Suprapubic skin (tissue), 4 donors: ENCODE measurements at regions not wholly inside any gene's neighbourhood (a gene's known extent, or its start where the extent isn't known, plus 50 kb on each side); places are given as distances from the start of the nearest gene placed in this dataset.

Experiments used
- EP300 ChIP-seq: sonication (generic); formaldehyde crosslinking; IDR thresholded peaks from one replicate; pipeline ENCODE4 v1.6.1; 2017; ENCODE audit warnings: antibody characterized with exemption
- POLR2A ChIP-seq, 2 donors: fragments of 450-650 bp; IDR thresholded peaks; one replicate each; pipeline ENCODE4 v1.6.1; 2017; ENCODE audit warnings: antibody characterized with exemption in 2 of 2, mild to moderate bottlenecking in 2 of 2, moderate library complexity in 2 of 2
- POLR2AphosphoS5 ChIP-seq, 3 donors: sonication (generic); formaldehyde crosslinking; IDR thresholded peaks; one replicate each; pipeline ENCODE4 v1.6.1; 2017; ENCODE audit warnings: antibody characterized with exemption in 3 of 3
- TF ChIP-seq, protein P1 (sequence below), 2 donors: fragments of 200-600 bp in 1 of 2; fragments of 450-650 bp in 1 of 2; sonication (generic) in 1 of 2; IDR thresholded peaks; one replicate each; pipeline ENCODE4 v1.5.1; 2016 to 2019; ENCODE audit warnings: antibody characterized with exemption in 2 of 2, mild to moderate bottlenecking in 1 of 2, moderate library complexity in 1 of 2

DNA sequence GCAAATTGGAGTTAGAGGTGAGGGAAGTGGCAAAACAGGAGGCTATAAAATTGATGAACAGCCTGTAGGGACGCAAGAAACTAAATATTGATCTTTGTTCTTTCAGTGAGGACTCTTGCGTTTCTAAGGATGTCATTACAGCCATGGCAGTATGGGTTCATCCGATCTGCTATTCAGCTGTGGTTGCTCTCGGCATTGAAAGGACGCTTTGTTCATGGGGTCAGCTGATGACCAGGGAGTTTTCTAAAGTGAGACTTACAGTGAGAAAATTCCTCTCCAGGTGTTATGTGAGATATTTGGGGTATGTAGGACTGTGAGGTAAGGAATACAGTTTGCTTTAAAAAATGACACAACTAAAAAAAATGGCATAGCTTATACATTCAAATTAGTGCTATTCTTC, 52.7 kb upstream of the PELI1 start:
- no peak for TF ChIP-seq EP300
- TF ChIP-seq, protein P1, sequence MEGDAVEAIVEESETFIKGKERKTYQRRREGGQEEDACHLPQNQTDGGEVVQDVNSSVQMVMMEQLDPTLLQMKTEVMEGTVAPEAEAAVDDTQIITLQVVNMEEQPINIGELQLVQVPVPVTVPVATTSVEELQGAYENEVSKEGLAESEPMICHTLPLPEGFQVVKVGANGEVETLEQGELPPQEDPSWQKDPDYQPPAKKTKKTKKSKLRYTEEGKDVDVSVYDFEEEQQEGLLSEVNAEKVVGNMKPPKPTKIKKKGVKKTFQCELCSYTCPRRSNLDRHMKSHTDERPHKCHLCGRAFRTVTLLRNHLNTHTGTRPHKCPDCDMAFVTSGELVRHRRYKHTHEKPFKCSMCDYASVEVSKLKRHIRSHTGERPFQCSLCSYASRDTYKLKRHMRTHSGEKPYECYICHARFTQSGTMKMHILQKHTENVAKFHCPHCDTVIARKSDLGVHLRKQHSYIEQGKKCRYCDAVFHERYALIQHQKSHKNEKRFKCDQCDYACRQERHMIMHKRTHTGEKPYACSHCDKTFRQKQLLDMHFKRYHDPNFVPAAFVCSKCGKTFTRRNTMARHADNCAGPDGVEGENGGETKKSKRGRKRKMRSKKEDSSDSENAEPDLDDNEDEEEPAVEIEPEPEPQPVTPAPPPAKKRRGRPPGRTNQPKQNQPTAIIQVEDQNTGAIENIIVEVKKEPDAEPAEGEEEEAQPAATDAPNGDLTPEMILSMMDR (IDR thresholded peaks at IDR 0.05), result no peak
- TF ChIP-seq POLR2AphosphoS5 (IDR thresholded peaks at IDR 0.05), result no peak
- no peak for TF ChIP-seq POLR2A (IDR thresholded peaks at IDR 0.05)
